MCF 10A (cell line): ENCODE measurements at regions not wholly inside any gene's neighbourhood (a gene's known extent, or its start where the extent isn't known, plus 50 kb on each side); places are given as distances from the start of the nearest gene placed in this dataset.

Experiments
- BruUV-seq: library from RNA; stranded (reverse); fragments of 400-500 nt; replicated peaks from 2 replicates; lab custom pipeline; 2021; lab: Mats Ljungman, UMichigan
- CTCF ChIA-PET: fragments of 300-600 bp; sonication (Branson Sonifier 250); formaldehyde crosslinking; extraction: SDS; loops from one replicate; lab custom pipeline; 2021; ENCODE audit warnings: antibody characterized with exemption, inconsistent platforms; lab: Yijun Ruan, JAX
- POLR2A ChIA-PET: fragments of 300-600, 350-650 bp; sonication (Branson Sonifier 250); formaldehyde crosslinking; extraction: SDS; loops from one replicate; lab custom pipeline; 2020; ENCODE audit warnings: antibody characterized with exemption, inconsistent platforms; lab: Yijun Ruan, JAX
- DNase-seq: peaks from one replicate; pipeline ENCODE4 v3.0.0-alpha.2; 2018; ENCODE audit not compliant: unreplicated experiment
- H3K27ac Mint-ChIP-seq: one replicate; pipeline ENCODE4 v1.8.0; 2022; ENCODE audit warnings: mild to moderate bottlenecking, low read depth, mixed read lengths; ENCODE audit not compliant: unreplicated experiment
- H3K27me3 Mint-ChIP-seq: one replicate; pipeline ENCODE4 v1.8.0; 2022; ENCODE audit warnings: mixed read lengths; ENCODE audit not compliant: insufficient read depth, unreplicated experiment
- H3K36me3 Mint-ChIP-seq: one replicate; pipeline ENCODE4 v1.8.0; 2022; ENCODE audit warnings: mild to moderate bottlenecking, moderate library complexity, mixed read lengths; ENCODE audit not compliant: insufficient read depth, unreplicated experiment
- H3K4me1 Mint-ChIP-seq: one replicate; pipeline ENCODE4 v1.8.0; 2022; ENCODE audit warnings: mixed read lengths; ENCODE audit not compliant: insufficient read depth, unreplicated experiment
- H3K4me3 Mint-ChIP-seq: one replicate; pipeline ENCODE4 v1.8.0; 2022; ENCODE audit warnings: mild to moderate bottlenecking, moderate library complexity, mixed read lengths; ENCODE audit not compliant: unreplicated experiment
- H3K9me3 Mint-ChIP-seq: one replicate; pipeline ENCODE4 v1.8.0; 2022; ENCODE audit warnings: mixed read lengths; ENCODE audit not compliant: unreplicated experiment
- CTCF ChIP-seq: fragments of 200-600 bp; IDR thresholded peaks from one replicate; pipeline ENCODE4 v1.8.0; 2022; ENCODE audit warnings: antibody characterized with exemption, mild to moderate bottlenecking; ENCODE audit not compliant: unreplicated experiment
- intact Hi-C: fragments of 100-400 bp; cut with micrococcal nuclease; formaldehyde crosslinking; loops from 2 replicates; pipeline ENCODE4 v1.14.1; 2022

GRCh38 chr6:917939-918338 lies 225.0 kb upstream of the EXOC2 start:
- TF ChIP-seq CTCF: no peak
- Mint-ChIP-seq H3K27me3 (no peaks in the 10 kb centered on the region), H3K27ac (no peak overlapping the region), H3K36me3 (no peaks in the 10 kb centered on the region), H3K4me3 (no peak overlapping the region), H3K4me1 (no peaks in the 10 kb centered on the region), H3K9me3 (peaks cover 15% of the 10 kb centered on the region)
- no peak for DNase-seq
- BruUV-seq: no TSS peak
- ChIA-PET CTCF (interaction anchor here (0.7 to 1.7 kb wide), 2 partner anchors 68 to 419 kb away, joined by 3 to 6 read pairs; no protein-coding TSS in a partner anchor), POLR2A (interaction anchor here (0.8 to 1.1 kb wide), 2 partner anchors 394 to 417 kb away, joined by 4 to 5 read pairs; partner anchors contain the start of gene FOXQ1)
- intact Hi-C loops: loop anchor here (10.0 kb wide), 1 partner anchor 323 kb away; no protein-coding TSS in a partner anchor

- H3K4me1 Mint-ChIP-seq: no peaks in the 10 kb centered on the region
- no peaks in the 10 kb centered on the region for H3K36me3 Mint-ChIP-seq
- peaks cover 15% of the 10 kb centered on the region for H3K9me3 Mint-ChIP-seq
- ChIA-PET CTCF (interaction anchor here (0.7 to 1.7 kb wide), 2 partner anchors 67 to 419 kb away, joined by 3 to 6 read pairs; no protein-coding TSS in a partner anchor), POLR2A (interaction anchor here (0.8 kb wide), 1 partner anchor 394 kb away, joined by 5 read pairs; the partner anchor contains the start of gene FOXQ1)
- intact Hi-C loops: loop anchor here (10.0 kb wide), 1 partner anchor 322 kb away; no protein-coding TSS in a partner anchor
- H3K4me3 Mint-ChIP-seq: no peak overlapping the region
- H3K27ac Mint-ChIP-seq: no peak overlapping the region
- no TSS peak for BruUV-seq
- no peak for TF ChIP-seq CTCF
- no peaks in the 10 kb centered on the region for H3K27me3 Mint-ChIP-seq
- no peak for DNase-seq
Measured at GRCh38 chr6:917296-917695, 224.4 kb upstream of the EXOC2 start.

- BruUV-seq: no TSS peak
- Mint-ChIP-seq H3K36me3 (no peaks in the 10 kb centered on the region), H3K4me3 (no peak overlapping the region), H3K9me3 (peaks cover 15% of the 10 kb centered on the region), H3K4me1 (no peaks in the 10 kb centered on the region), H3K27ac (no peak overlapping the region), H3K27me3 (no peaks in the 10 kb centered on the region)
- intact Hi-C loops: loop anchor here (10.0 kb wide), 1 partner anchor 321 kb away; no protein-coding TSS in a partner anchor
- no peak for DNase-seq
- ChIA-PET CTCF (interaction anchor here (0.6 to 1.5 kb wide), 3 partner anchors 9 to 465 kb away, joined by 3 read pairs; no protein-coding TSS in a partner anchor), POLR2A (no interaction called here)
- no peak for TF ChIP-seq CTCF
Measured at GRCh38 chr6:916131-916530, 223.2 kb upstream of the EXOC2 start.

GRCh38 chr6:912871-913835 lies 220.2 kb upstream of the EXOC2 start:
- Mint-ChIP-seq H3K4me1 (no peaks in the 10 kb centered on the region), H3K4me3 (no peak overlapping the region), H3K36me3 (no peaks in the 10 kb centered on the region), H3K27ac (no peak overlapping the region), H3K27me3 (peaks cover 12% of the 10 kb centered on the region), H3K9me3 (peaks cover 9% of the 10 kb centered on the region)
- ChIA-PET CTCF (interaction anchor here (0.6 to 3.8 kb wide), 20 partner anchors 9 to 514 kb away, joined by 3 to 36 read pairs (median 3); no protein-coding TSS in a partner anchor), POLR2A (interaction anchor here (0.5 to 4.4 kb wide), 8 partner anchors 24 to 469 kb away, joined by 3 to 30 read pairs (median 4); partner anchors contain the start of gene FOXQ1)
- peak; percentile 77 for TF ChIP-seq CTCF
- intact Hi-C loops: loop anchor here (1.0 to 10.0 kb wide), 6 partner anchors 116 to 484 kb away; no protein-coding TSS in a partner anchor
- peak; percentile 48 for DNase-seq
- BruUV-seq: no TSS peak
